ENCODE measurements at regions not wholly inside any gene's neighbourhood (a gene's known extent, or its start where the extent isn't known, plus 50 kb on each side); places are given as distances from the start of the nearest gene placed in this dataset.

DNA sequence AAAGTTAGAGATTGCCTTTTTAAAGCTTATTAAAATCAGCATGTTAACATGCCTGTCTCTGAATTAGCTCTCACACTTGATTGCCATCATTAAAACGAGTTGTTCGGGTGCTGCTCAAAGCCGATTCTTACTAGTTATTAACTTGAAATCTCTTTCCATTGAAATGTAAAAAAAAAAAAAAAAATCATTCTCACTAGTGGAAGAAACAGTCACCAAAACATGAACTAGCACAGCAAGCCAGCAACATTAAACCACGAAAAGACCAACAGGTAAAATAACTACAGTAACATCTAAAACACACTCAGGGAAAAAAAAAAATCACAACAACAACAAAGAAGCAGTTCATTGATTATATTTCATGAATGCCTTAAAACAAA lies 264.5 kb downstream of the MEIS1 start:
- H3K9me2 ChIP-seq (replicated peaks; ENCODE audit: insufficient read depth, low read length): no peaks in the 10 kb centered on the region

GRCh38 chr2:66699793-66700676 lies 265.1 kb downstream of the MEIS1 start:
- H3K4me2 ChIP-seq (ENCODE audit: low read depth, low read length, poor library complexity, severe bottlenecking): no peak overlapping the region
- H3K79me2 ChIP-seq (ENCODE audit: low read length): no peaks in the 10 kb centered on the region
- H4K20me1 ChIP-seq (ENCODE audit: insufficient read depth, low read depth, low read length): no peaks in the 10 kb centered on the region
- H3K9ac ChIP-seq (ENCODE audit: low read length): no peak overlapping the region
- no peak overlapping the region for H3K4me3 ChIP-seq (ENCODE audit: low read length)
- no peak overlapping the region for H3K27ac ChIP-seq (ENCODE audit: low read length)
- H3K27me3 ChIP-seq (ENCODE audit: low read length): 0 out of 2 replicates have a peak, but pooled peaks cover 3% of the 10 kb centered on the region
- no peaks in the 10 kb centered on the region for H3K9me3 ChIP-seq (ENCODE audit: low read length)
- no peak overlapping the region for H2AFZ ChIP-seq (ENCODE audit: low read length)
- H3K36me3 ChIP-seq (ENCODE audit: insufficient read depth, low read length): no peaks in the 10 kb centered on the region
- peaks cover 7% of the 10 kb centered on the region for H3K4me1 ChIP-seq (ENCODE audit: low read length)
- peak; percentile 47 for DNase-seq
- no peaks in the 10 kb centered on the region for H3K9me2 ChIP-seq (replicated peaks; ENCODE audit: insufficient read depth, low read length)

More for the DNA sequence above, 264.5 kb downstream of the MEIS1 start:
- no peaks in the 10 kb centered on the region for H3K79me2 ChIP-seq (ENCODE audit: low read length)
- H3K4me2 ChIP-seq (ENCODE audit: low read depth, low read length, poor library complexity, severe bottlenecking): no peak overlapping the region
- no peak overlapping the region for H3K27ac ChIP-seq (ENCODE audit: low read length)
- H3K27me3 ChIP-seq (ENCODE audit: low read length): 0 out of 2 replicates have a peak, but pooled peaks cover 3% of the 10 kb centered on the region
- peaks cover 7% of the 10 kb centered on the region for H3K4me1 ChIP-seq (ENCODE audit: low read length)
- DNase-seq: no peak
- H3K9me3 ChIP-seq (ENCODE audit: low read length): no peaks in the 10 kb centered on the region
- no peak overlapping the region for H3K4me3 ChIP-seq (ENCODE audit: low read length)
- H3K36me3 ChIP-seq (ENCODE audit: insufficient read depth, low read length): no peaks in the 10 kb centered on the region
- H4K20me1 ChIP-seq (ENCODE audit: insufficient read depth, low read depth, low read length): no peaks in the 10 kb centered on the region
- no peak overlapping the region for H3K9ac ChIP-seq (ENCODE audit: low read length)
- H2AFZ ChIP-seq (ENCODE audit: low read length): no peak overlapping the region

- Histone ChIP-seq H3K79me2 (ENCODE audit: low read length) (no peaks in the 10 kb centered on the region), H3K9ac (ENCODE audit: low read length) (no peak overlapping the region), H3K9me3 (ENCODE audit: low read length) (no peaks in the 10 kb centered on the region), H2AFZ (ENCODE audit: low read length) (no peak overlapping the region), H3K36me3 (ENCODE audit: insufficient read depth, low read length) (no peaks in the 10 kb centered on the region), H3K4me2 (ENCODE audit: low read depth, low read length, poor library complexity, severe bottlenecking) (no peak overlapping the region), H3K4me3 (ENCODE audit: low read length) (no peak overlapping the region), H3K27me3 (ENCODE audit: low read length) (peaks cover 3% of the 10 kb centered on the region; the same call in 1 of the 2 replicates), H4K20me1 (ENCODE audit: insufficient read depth, low read depth, low read length) (no peaks in the 10 kb centered on the region), H3K4me1 (ENCODE audit: low read length) (peaks cover 7% of the 10 kb centered on the region), H3K9me2 (replicated peaks; ENCODE audit: insufficient read depth, low read length) (no peaks in the 10 kb centered on the region), H3K27ac (ENCODE audit: low read length) (no peak overlapping the region)
- no peak for DNase-seq
Measured at GRCh38 chr2:66700677-66701066, 265.7 kb downstream of the MEIS1 start.

- H3K79me2 ChIP-seq (ENCODE audit: low read length): no peaks in the 10 kb centered on the region
- H3K27ac ChIP-seq (ENCODE audit: low read length): no peak overlapping the region
- peaks cover 3% of the 10 kb centered on the region; the same call in 1 of the 2 replicates for H3K27me3 ChIP-seq (ENCODE audit: low read length)
Measured at GRCh38 chr2:66701251-66701650, 266.3 kb downstream of the MEIS1 start.

GRCh38 chr2:66701656-66702055 lies 266.7 kb downstream of the MEIS1 start:
- no peak overlapping the region for H2AFZ ChIP-seq (ENCODE audit: low read length)
- DNase-seq: no peak
- H3K36me3 ChIP-seq (ENCODE audit: insufficient read depth, low read length): no peaks in the 10 kb centered on the region
- no peak overlapping the region for H3K27ac ChIP-seq (ENCODE audit: low read length)
- H3K27me3 ChIP-seq (ENCODE audit: low read length): peaks cover 3% of the 10 kb centered on the region; the same call in 1 of the 2 replicates
- H3K4me1 ChIP-seq (ENCODE audit: low read length): peaks cover 7% of the 10 kb centered on the region
- H3K4me3 ChIP-seq (ENCODE audit: low read length): no peak overlapping the region
- H3K9me2 ChIP-seq (replicated peaks; ENCODE audit: insufficient read depth, low read length): no peaks in the 10 kb centered on the region
- no peak overlapping the region for H3K4me2 ChIP-seq (ENCODE audit: low read depth, low read length, poor library complexity, severe bottlenecking)
- no peaks in the 10 kb centered on the region for H4K20me1 ChIP-seq (ENCODE audit: insufficient read depth, low read depth, low read length)
- H3K9ac ChIP-seq (ENCODE audit: low read length): no peak overlapping the region
- H3K79me2 ChIP-seq (ENCODE audit: low read length): no peaks in the 10 kb centered on the region
- no peaks in the 10 kb centered on the region for H3K9me3 ChIP-seq (ENCODE audit: low read length)

More at GRCh38 chr2:66701251-66701650, 266.3 kb downstream of the MEIS1 start:
- no peaks in the 10 kb centered on the region for H3K9me3 ChIP-seq (ENCODE audit: low read length)
- no peak for DNase-seq
- H2AFZ ChIP-seq (ENCODE audit: low read length): no peak overlapping the region
- no peak overlapping the region for H3K4me3 ChIP-seq (ENCODE audit: low read length)
- no peaks in the 10 kb centered on the region for H3K36me3 ChIP-seq (ENCODE audit: insufficient read depth, low read length)
- H3K9ac ChIP-seq (ENCODE audit: low read length): no peak overlapping the region
- H3K4me1 ChIP-seq (ENCODE audit: low read length): peaks cover 7% of the 10 kb centered on the region
- H3K4me2 ChIP-seq (ENCODE audit: low read depth, low read length, poor library complexity, severe bottlenecking): no peak overlapping the region
- no peaks in the 10 kb centered on the region for H3K9me2 ChIP-seq (replicated peaks; ENCODE audit: insufficient read depth, low read length)
- H4K20me1 ChIP-seq (ENCODE audit: insufficient read depth, low read depth, low read length): no peaks in the 10 kb centered on the region

DNA sequence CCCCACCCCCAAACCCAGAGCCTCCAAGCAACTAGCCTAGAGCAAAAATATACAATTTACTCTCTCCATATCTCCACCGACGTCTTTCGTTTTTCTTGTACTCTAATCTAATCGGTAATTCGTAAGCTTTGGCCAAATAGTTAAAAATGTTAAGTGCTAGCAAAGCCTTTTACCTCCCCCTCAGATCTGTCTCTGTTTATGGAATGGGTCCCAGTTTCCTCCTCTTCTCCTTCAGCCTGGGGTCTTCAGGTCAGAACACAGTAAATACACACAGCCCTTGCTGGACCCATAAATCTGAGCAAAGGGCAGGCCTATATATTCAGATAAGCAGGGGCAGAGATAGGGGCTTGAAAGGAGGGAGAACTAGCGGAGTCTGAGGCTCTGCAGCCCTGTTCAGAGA lies 267.4 kb downstream of the MEIS1 start:
- peaks cover 7% of the 10 kb centered on the region for H3K4me1 ChIP-seq (ENCODE audit: low read length)
- H3K27me3 ChIP-seq (ENCODE audit: low read length): peaks cover 3% of the 10 kb centered on the region; the same call in 1 of the 2 replicates
- H4K20me1 ChIP-seq (ENCODE audit: insufficient read depth, low read depth, low read length): no peaks in the 10 kb centered on the region
- no peak overlapping the region for H3K9ac ChIP-seq (ENCODE audit: low read length)
- no peak overlapping the region for H3K4me3 ChIP-seq (ENCODE audit: low read length)
- no peaks in the 10 kb centered on the region for H3K9me3 ChIP-seq (ENCODE audit: low read length)
- no peaks in the 10 kb centered on the region for H3K79me2 ChIP-seq (ENCODE audit: low read length)
- no peak overlapping the region for H3K27ac ChIP-seq (ENCODE audit: low read length)
- no peak overlapping the region for H2AFZ ChIP-seq (ENCODE audit: low read length)
- H3K4me2 ChIP-seq (ENCODE audit: low read depth, low read length, poor library complexity, severe bottlenecking): no peak overlapping the region
- H3K9me2 ChIP-seq (replicated peaks; ENCODE audit: insufficient read depth, low read length): no peaks in the 10 kb centered on the region
- no peak for DNase-seq
- no peaks in the 10 kb centered on the region for H3K36me3 ChIP-seq (ENCODE audit: insufficient read depth, low read length)

GRCh38 chr2:66704786-66705185 lies 269.9 kb downstream of the MEIS1 start:
- H3K4me2 ChIP-seq (ENCODE audit: low read depth, low read length, poor library complexity, severe bottlenecking): no peak overlapping the region

DNA sequence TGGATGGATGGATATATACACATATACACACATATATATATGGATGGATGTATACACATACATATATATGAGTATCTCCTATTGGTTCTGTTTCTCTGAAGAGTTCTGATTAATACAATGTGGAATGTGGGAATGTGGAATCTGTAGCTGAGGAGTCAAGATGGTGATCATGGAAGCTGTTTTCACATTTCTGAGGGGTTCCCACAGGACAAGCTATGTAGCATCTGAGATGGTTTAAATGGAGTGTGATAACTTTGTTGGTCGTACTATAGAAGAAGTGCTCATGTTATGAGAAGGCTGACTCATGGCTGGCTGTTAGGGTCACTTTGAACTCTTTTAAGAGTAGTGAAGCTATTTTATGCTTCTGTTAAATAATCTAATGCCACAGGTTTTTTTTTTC lies 279.7 kb downstream of the MEIS1 start:
- no peaks in the 10 kb centered on the region for H3K36me3 ChIP-seq (ENCODE audit: insufficient read depth, low read length)
- H3K27me3 ChIP-seq (ENCODE audit: low read length): 0 out of 2 replicates have a peak, but pooled peaks cover 2% of the 10 kb centered on the region
- no peaks in the 10 kb centered on the region for H3K79me2 ChIP-seq (ENCODE audit: low read length)
- no peak overlapping the region for H2AFZ ChIP-seq (ENCODE audit: low read length)
- H3K4me3 ChIP-seq (ENCODE audit: low read length): no peak overlapping the region
- no peaks in the 10 kb centered on the region for H3K9me2 ChIP-seq (replicated peaks; ENCODE audit: insufficient read depth, low read length)
- no peaks in the 10 kb centered on the region for H3K4me1 ChIP-seq (ENCODE audit: low read length)
- H4K20me1 ChIP-seq (ENCODE audit: insufficient read depth, low read depth, low read length): no peaks in the 10 kb centered on the region
- no peak for DNase-seq
- no peak overlapping the region for H3K9ac ChIP-seq (ENCODE audit: low read length)
- no peaks in the 10 kb centered on the region for H3K9me3 ChIP-seq (ENCODE audit: low read length)
- H3K4me2 ChIP-seq (ENCODE audit: low read depth, low read length, poor library complexity, severe bottlenecking): no peak overlapping the region
- H3K27ac ChIP-seq (ENCODE audit: low read length): no peak overlapping the region

More at GRCh38 chr2:66704786-66705185, 269.9 kb downstream of the MEIS1 start:
- Histone ChIP-seq H3K4me1 (ENCODE audit: low read length) (peaks cover 4% of the 10 kb centered on the region), H2AFZ (ENCODE audit: low read length) (no peak overlapping the region), H3K9me2 (replicated peaks; ENCODE audit: insufficient read depth, low read length) (no peaks in the 10 kb centered on the region), H3K27ac (ENCODE audit: low read length) (no peak overlapping the region), H3K4me3 (ENCODE audit: low read length) (no peak overlapping the region), H3K36me3 (ENCODE audit: insufficient read depth, low read length) (no peaks in the 10 kb centered on the region), H3K9me3 (ENCODE audit: low read length) (no peaks in the 10 kb centered on the region), H3K9ac (ENCODE audit: low read length) (no peak overlapping the region), H3K27me3 (ENCODE audit: low read length) (peaks cover 3% of the 10 kb centered on the region; the same call in 1 of the 2 replicates), H4K20me1 (ENCODE audit: insufficient read depth, low read depth, low read length) (no peaks in the 10 kb centered on the region), H3K79me2 (ENCODE audit: low read length) (no peaks in the 10 kb centered on the region)
- DNase-seq: no peak

Measured in Karpas-422 (cell line).